GM19397 (cell line): ENCODE measurements at regions not wholly inside any gene's neighbourhood (a gene's known extent, or its start where the extent isn't known, plus 50 kb on each side); places are given as distances from the start of the nearest gene placed in this dataset.

Experiments
- ATAC-seq: cut with Tn5 transposase; IDR thresholded peaks from one replicate; pipeline ENCODE4 v1.9.1; 2021; ENCODE audit warnings: mild to moderate bottlenecking, moderate library complexity; ENCODE audit not compliant: unreplicated experiment

GRCh38 chr2:16051841-16052564 is 111.7 kb downstream of the MYCN start:
- no peak for ATAC-seq

GRCh38 chr2:16050908-16051489 is 110.6 kb downstream of the MYCN start:
- ATAC-seq: no peak

- no peak for ATAC-seq
Measured at GRCh38 chr2:16050261-16050907, 110.0 kb downstream of the MYCN start.

GRCh38 chr2:16049406-16049805 is 109.1 kb downstream of the MYCN start:
- no peak for ATAC-seq

- no peak for ATAC-seq
Measured at GRCh38 chr2:16048466-16048865, 108.1 kb downstream of the MYCN start.

GRCh38 chr2:16047701-16048100 is 107.4 kb downstream of the MYCN start:
- ATAC-seq: no peak

GRCh38 chr2:16046649-16047048 is 106.3 kb downstream of the MYCN start:
- no peak for ATAC-seq

GRCh38 chr2:16045653-16046352 is 105.5 kb downstream of the MYCN start:
- ATAC-seq: no peak

GRCh38 chr2:16044946-16045456 is 104.7 kb downstream of the MYCN start:
- ATAC-seq: no peak

- no peak for ATAC-seq
Measured at GRCh38 chr2:16043627-16044026, 103.3 kb downstream of the MYCN start.

GRCh38 chr2:16043192-16043591 is 102.8 kb downstream of the MYCN start:
- ATAC-seq: no peak

- no peak for ATAC-seq
Measured at GRCh38 chr2:16042201-16042700, 101.9 kb downstream of the MYCN start.

GRCh38 chr2:16040271-16041010 is 100.1 kb downstream of the MYCN start:
- ATAC-seq: no peak

GRCh38 chr2:16039823-16040222 is 99.5 kb downstream of the MYCN start:
- no peak for ATAC-seq

GRCh38 chr2:16039055-16039454 is 98.7 kb downstream of the MYCN start:
- ATAC-seq: no peak

- ATAC-seq: no peak
Measured at GRCh38 chr2:16038621-16039020, 98.3 kb downstream of the MYCN start.

- no peak for ATAC-seq
Measured at GRCh38 chr2:16037808-16038457, 97.6 kb downstream of the MYCN start.

- ATAC-seq: no peak
Measured at GRCh38 chr2:16036951-16037350, 96.6 kb downstream of the MYCN start.

- ATAC-seq: no peak
Measured at GRCh38 chr2:16035747-16036745, 95.7 kb downstream of the MYCN start.
